Astrocyte of the cerebellum (primary cell): ENCODE measurements at regions not wholly inside any gene's neighbourhood (a gene's known extent, or its start where the extent isn't known, plus 50 kb on each side); places are given as distances from the start of the nearest gene placed in this dataset.

Experiments used
- DNase-seq: peaks from one replicate; pipeline ENCODE4 v3.0.0-alpha.2; 2011; ENCODE audit warnings: low read depth
- H3K4me3 ChIP-seq: 2 replicates; pipeline ENCODE4 v1.5.1; 2011; ENCODE audit warnings: mild to moderate bottlenecking, low read depth, low read length, moderate library complexity
- in situ Hi-C: cut with HindIII; loops from 2 replicates; pipeline ENCODE4 v1.10.0; 2017; ENCODE audit warnings: low sequenced_read_pairs
- TF ChIP-seq, protein P1 (sequence below): IDR thresholded peaks from 2 replicates; pipeline ENCODE4 v1.5.1; 2012; ENCODE audit warnings: low read length, low read depth, moderate library complexity, mild to moderate bottlenecking; ENCODE audit errors: missing control alignments

- TF ChIP-seq, protein P1, sequence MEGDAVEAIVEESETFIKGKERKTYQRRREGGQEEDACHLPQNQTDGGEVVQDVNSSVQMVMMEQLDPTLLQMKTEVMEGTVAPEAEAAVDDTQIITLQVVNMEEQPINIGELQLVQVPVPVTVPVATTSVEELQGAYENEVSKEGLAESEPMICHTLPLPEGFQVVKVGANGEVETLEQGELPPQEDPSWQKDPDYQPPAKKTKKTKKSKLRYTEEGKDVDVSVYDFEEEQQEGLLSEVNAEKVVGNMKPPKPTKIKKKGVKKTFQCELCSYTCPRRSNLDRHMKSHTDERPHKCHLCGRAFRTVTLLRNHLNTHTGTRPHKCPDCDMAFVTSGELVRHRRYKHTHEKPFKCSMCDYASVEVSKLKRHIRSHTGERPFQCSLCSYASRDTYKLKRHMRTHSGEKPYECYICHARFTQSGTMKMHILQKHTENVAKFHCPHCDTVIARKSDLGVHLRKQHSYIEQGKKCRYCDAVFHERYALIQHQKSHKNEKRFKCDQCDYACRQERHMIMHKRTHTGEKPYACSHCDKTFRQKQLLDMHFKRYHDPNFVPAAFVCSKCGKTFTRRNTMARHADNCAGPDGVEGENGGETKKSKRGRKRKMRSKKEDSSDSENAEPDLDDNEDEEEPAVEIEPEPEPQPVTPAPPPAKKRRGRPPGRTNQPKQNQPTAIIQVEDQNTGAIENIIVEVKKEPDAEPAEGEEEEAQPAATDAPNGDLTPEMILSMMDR = no peak
- H3K4me3 ChIP-seq = no peak overlapping the region
- in situ Hi-C loops = no loop called here
- no peak for DNase-seq
These were observed 227.7 kb downstream of the C4orf33 start for GRCh38 chr4:129323658-129324057.

GRCh38 chr4:129326571-129327460 is 230.9 kb downstream of the C4orf33 start:
- TF ChIP-seq, protein P1 = no peak
- DNase-seq = no peak
- in situ Hi-C loops = no loop called here
- H3K4me3 ChIP-seq = no peak overlapping the region

GRCh38 chr4:129327637-129328036 is 231.7 kb downstream of the C4orf33 start:
- no peak for DNase-seq
- no peak overlapping the region for H3K4me3 ChIP-seq
- in situ Hi-C loops = no loop called here
- TF ChIP-seq, protein P1 = no peak

GRCh38 chr4:129328162-129328561 is 232.2 kb downstream of the C4orf33 start:
- in situ Hi-C loops = no loop called here
- TF ChIP-seq, protein P1 = no peak
- H3K4me3 ChIP-seq = no peak overlapping the region
- no peak for DNase-seq

GRCh38 chr4:129334136-129334535 is 238.2 kb downstream of the C4orf33 start:
- TF ChIP-seq, protein P1 = no peak
- H3K4me3 ChIP-seq = no peak overlapping the region
- no peak for DNase-seq
- in situ Hi-C loops = no loop called here

- no peak for DNase-seq
- TF ChIP-seq, protein P1 = no peak
- in situ Hi-C loops = no loop called here
- no peak overlapping the region for H3K4me3 ChIP-seq
These were observed 239.3 kb downstream of the C4orf33 start for GRCh38 chr4:129335276-129335675.
